ENCODE measurements at regions not wholly inside any gene's neighbourhood (a gene's known extent, or its start where the extent isn't known, plus 50 kb on each side); places are given as distances from the start of the nearest gene placed in this dataset.
"Not testable (repeated sequence)": the region's sequence is repeated elsewhere in the genome, so short reads cannot be mapped to it uniquely, and the experiment has no call there.

- no peak for DNase-seq (ENCODE audit: low read depth in 3 of 3)
These were observed 221.7 kb upstream of the RXFP2 start for GRCh38 chr13:31517599-31517998.

DNA sequence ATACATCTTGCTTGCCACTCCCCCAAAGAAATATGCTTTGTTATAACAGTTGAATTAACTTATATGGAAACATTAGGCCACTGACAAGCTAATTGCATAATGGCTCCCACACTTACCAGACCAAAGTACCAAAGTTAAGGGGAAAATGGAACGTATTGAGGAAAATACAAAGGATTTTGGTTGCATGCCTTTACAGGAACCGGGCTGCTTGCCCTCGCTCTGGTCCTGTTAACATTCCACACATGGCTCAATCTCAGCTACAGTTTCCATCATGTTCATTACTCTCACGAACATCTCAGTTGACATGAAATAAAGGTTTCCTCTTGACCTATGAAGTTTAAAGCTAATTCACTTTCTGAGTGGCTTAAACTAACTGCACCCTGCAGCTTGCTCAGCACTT is 220.7 kb upstream of the RXFP2 start:
- no peak for DNase-seq (ENCODE audit: low read depth in 3 of 3)

- DNase-seq (ENCODE audit: low read depth in 3 of 3), result no peak
These were observed 217.9 kb upstream of the RXFP2 start for GRCh38 chr13:31521435-31521834.

DNA sequence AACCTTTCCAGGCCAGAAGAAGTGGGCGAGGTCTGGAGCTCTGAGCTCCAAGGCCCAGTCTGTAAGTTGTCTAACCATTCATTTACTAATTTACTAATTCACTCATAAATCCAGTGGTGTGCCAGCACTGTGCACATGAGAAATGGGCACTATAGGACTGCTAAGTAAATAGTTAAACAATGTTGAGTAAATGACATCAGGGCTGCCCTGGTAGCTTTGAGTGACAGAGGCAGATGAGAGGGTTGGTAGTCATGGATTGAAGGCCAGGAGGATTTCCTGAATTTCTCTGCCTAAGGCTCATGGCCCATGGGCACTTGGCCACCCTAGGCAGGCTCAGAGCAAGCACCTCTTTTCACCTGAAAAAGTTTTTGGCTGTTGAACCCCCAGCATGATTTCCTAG is 216.9 kb upstream of the RXFP2 start:
- no peak for DNase-seq (ENCODE audit: low read depth in 3 of 3)

GRCh38 chr13:31528176-31528575 is 211.2 kb upstream of the RXFP2 start:
- DNase-seq (ENCODE audit: low read depth in 3 of 3), result no peak

- DNase-seq (ENCODE audit: low read depth in 3 of 3), result no peak
These were observed 210.6 kb upstream of the RXFP2 start for GRCh38 chr13:31528758-31529157.

DNA sequence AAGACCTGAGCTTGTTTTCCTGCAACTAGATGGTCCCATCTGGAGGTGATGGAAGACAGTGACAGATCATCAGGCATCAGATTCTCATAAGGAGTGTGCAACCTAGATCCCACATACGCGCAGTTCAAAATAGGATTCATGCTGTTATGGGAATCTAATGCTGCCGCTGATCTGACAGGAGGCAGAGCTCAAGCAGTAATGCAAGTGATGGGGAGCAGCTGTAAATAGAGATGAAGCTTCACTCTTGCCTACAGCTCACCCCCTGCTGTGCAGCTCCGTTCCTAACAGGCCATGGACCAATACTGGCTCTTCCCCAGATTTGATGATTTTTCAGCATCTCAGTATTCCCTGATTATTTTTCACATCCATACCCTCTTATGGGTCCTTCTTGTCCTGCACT is 208.4 kb upstream of the RXFP2 start:
- DNase-seq (ENCODE audit: low read depth in 3 of 3), result no peak

DNA sequence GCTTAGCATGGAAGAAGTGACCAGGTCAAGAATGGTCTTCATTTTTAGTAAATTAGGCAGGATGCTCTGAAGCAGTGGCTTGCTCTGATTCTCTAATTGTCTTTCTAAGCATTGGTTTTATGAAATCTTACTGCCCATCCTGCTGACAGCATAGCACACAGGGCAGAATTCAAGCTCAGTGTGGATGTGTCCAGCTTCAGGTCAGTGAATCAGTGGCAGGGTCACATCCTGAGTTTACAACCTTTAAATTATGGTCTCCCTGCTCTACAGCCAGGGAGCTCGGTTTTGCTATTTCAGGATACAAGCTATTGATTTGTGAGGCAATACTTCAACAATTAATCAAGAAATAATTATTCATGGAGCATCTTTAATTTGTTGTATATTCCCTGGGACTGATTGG is 202.3 kb upstream of the RXFP2 start:
- DNase-seq (ENCODE audit: low read depth in 3 of 3), result no peak

DNA sequence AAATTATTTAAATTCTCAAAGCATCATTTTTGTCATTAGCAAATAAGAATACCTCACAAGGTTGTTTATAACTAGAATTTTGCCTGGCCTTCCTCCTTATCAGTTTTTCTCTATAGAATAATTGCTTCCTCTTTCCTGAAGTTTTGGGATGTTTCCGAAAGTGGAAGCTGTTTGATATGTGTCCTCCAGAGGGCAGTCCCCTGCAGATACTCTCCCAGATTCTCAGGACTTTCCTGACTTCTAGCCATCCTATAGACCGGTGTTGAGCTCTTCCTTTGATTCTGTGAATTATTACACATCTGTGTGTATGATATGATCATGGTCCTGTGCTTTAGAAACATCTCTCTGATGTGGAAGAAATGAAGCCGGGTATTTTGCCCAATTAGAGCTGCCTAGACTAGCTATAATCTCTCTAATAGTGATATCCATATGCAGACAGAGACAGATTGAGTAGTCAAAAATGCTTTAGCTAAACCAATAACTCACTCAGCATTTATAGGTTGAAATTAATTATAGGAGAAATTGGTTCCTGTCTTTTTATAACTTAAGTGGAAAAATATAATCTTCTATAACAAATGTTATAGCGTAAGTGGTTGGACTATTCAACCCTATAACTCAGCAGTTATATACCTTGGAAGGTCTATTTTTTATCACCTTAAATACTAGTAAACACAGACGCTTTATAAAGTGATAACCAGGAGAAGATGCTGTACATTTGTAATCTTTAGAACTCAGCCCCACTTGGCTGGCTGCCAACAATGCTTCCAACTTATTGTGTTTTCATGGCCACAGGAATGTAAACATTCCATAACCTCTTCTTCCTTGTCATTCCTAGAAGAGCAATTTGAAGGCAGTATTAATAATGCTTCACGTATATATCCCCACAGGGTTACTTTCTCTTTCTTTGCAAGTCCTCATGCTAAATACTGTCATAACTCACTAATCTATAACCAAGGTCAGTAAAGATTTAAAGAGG is 201.0 kb upstream of the RXFP2 start:
- DNase-seq (ENCODE audit: low read depth in 3 of 3), result no peak

DNA sequence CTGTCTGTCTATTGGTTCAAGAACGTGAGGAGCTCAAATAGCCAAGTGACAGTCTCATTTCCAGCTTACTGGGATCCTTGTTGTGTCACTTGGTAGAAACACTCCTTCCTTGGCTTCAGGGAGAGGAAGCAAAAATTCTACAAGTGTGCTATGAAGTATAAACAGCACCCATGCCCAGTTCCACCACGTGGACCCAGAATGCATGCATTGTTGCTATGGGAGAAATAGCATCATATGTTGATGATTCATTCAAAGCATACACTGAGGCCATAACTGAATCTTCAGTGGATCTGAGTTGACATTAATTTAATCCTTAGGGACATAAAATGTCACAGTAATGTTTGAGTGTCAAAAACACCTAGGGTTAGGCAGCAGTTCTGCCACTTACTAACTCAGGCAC is 199.0 kb upstream of the RXFP2 start:
- DNase-seq (ENCODE audit: low read depth in 3 of 3), result no peak

DNA sequence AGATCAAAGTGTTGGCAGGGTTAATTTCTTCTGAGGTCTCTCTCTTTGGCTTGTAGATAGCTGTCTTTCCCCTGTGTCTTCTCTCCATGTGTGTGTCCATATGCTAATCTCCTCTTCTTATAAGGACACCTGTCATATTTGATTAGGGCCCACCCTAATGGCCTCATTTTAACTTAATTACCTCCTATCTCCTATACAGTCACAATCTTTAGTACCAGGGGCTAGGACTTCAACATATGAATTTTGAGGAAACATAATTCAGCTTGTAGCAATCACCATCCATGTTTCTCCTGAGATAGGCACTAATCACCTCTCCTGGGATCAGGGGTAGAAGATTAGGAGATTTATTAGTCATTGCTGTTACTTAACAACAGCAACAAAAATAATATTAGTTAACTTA is 196.1 kb upstream of the RXFP2 start:
- DNase-seq (ENCODE audit: low read depth in 3 of 3), result no peak

GRCh38 chr13:31545616-31546015 is 193.7 kb upstream of the RXFP2 start:
- DNase-seq (ENCODE audit: low read depth in 3 of 3), result no peak

GRCh38 chr13:31556376-31556775 is 182.9 kb upstream of the RXFP2 start:
- no peak for DNase-seq (ENCODE audit: low read depth in 3 of 3)

DNA sequence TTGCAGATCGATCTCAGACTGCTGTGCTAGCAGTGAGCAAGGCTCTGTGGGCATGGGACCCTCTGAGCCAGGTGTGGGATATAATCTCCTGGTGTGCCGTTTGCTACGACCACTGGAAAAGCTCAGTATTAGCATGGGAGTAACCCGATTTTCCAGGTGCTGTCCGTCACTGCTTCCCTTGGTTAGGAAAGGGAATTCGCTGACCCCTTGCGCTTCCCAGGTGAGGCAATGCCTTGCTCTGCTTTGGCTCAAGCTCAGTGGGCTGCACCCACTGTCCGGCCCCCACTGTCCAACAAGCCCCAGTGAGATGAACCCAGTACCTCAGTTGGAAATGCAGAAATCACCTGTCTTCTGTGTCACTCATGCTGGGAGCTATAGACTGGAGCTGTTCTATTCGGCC is 155.1 kb upstream of the RXFP2 start:
- DNase-seq (ENCODE audit: low read depth in 3 of 3), result not testable (repeated sequence)

- no peak for DNase-seq (ENCODE audit: low read depth in 3 of 3)
These were observed 151.5 kb upstream of the RXFP2 start for GRCh38 chr13:31587698-31588266.

DNA sequence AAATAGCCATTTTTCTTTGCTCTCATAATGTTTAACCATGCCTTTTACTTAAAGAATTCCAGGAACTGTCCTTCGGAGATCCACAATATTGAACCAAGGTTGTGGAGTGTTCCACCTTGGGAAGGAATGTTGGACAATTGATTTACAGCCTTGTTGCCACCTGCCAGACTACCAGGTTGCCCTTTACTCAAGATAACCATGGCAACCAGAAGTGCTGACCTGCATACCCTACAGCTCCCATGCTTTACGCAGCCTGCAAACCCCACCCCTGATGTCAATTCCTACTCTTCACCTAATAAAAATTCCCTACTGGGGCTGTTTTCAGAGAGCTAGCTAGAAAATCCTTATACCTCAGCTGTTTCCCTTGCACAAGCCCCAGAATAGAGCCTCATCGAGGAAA is 151.0 kb upstream of the RXFP2 start:
- DNase-seq (ENCODE audit: low read depth in 3 of 3), result no peak

DNA sequence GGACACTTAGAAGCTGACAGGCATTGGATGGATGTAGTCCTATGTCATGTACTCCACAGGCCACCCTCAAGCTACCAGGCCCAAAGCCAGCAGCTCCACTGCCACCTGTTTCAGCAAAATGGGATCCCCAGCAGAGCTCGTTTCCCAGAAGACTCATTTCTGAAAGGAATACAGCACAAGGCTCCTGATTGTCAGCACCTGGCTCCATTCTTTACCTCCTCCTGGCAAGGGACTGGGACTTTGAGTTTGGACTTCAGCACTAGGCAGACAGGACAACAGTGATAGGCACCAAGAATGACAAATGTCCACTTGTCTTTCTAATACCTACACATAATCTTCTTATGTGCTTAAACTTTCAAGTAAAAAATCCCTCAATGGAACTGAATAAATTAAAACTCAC is 150.4 kb upstream of the RXFP2 start:
- no peak for DNase-seq (ENCODE audit: low read depth in 3 of 3)

DNA sequence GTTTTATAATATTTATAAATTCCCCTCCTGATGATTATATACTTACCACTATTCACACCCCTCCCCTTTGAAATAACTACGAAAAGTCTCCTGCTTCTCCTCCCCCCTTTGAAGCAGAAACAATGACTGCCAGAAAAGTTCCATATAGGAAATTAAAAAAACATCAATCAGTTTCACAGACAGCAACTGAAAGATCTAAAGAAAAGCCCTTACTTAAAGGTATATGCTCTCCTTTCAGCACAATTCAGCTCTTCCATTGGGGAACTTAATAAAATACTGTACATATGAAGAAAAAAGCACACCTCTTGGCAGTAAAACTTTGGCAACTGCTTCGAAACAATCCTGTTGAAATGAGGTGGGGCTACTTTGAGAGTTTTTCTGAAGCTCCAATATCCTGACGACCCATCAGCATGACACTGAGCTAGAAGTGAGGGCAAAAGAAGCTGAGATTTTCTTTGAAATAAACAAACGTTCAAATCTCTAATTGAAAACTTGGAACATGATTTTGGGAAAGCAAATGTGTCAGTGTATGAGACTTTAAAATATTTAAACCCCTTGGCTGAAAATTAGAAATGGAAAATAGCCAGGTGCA is 147.6 kb upstream of the RXFP2 start:
- DNase-seq (ENCODE audit: low read depth in 3 of 3), result no peak

GRCh38 chr13:31594056-31594455 is 145.3 kb upstream of the RXFP2 start:
- DNase-seq (ENCODE audit: low read depth in 3 of 3), result no peak

DNA sequence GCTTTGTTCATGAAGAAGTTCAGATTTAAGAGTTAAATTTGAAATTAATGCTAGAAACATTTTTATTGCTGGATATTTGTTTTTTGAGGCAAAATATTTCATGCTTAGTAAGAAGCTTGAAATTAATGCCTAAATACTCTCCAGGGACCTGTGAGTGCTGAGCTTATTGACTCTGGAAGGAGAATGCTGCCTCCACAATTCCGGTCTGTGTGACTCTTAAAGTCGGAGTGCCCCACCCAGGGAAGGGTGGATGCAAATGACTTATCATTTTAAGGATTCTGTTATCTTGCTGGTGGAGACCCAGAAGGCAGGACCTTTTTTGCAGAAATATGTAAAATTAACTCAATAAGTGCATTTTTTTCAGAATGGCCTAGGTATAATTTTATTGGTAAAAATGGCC is 143.8 kb upstream of the RXFP2 start:
- no peak for DNase-seq (ENCODE audit: low read depth in 3 of 3)

DNA sequence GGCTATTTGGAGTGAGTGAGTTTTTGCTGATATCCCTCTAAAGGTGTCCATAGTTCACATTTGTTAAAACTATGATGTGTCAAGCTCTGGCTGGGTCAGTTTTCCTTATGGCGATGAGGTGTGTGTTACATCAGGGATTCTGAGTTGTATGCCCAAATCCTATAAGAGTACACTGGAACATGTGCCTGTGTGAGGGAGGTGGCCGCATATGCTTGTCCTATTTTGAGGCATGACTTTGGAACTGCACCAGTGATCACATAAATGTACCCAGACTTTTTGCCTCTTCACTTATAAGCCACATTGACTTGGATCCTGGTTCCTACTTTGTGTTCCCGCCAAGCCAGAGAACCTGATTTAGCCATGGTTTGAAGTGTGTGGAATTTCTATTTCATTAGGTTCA is 140.3 kb upstream of the RXFP2 start:
- DNase-seq (ENCODE audit: low read depth in 3 of 3), result no peak

GRCh38 chr13:31605076-31605860 is 134.1 kb upstream of the RXFP2 start:
- DNase-seq (ENCODE audit: low read depth in 3 of 3), result no peak

Measured in stimulated activated CD4-positive, alpha-beta T cell treated with anti-CD3 and anti-CD28 coated beads, TNF-alpha, amount 100 ng/mL, for 4 hours (primary cell).